Gastrocnemius medialis (tissue), 4 donors: ENCODE measurements at regions not wholly inside any gene's neighbourhood (a gene's known extent, or its start where the extent isn't known, plus 50 kb on each side); places are given as distances from the start of the nearest gene placed in this dataset.

Source experiments
- ATAC-seq, 2 donors: fragments of 150-250 bp; one replicate each; pipeline ENCODE4 v1.9.1; 2016
- DNase-seq, 2 donors: peaks; one replicate each; pipeline ENCODE4 v3.0.0-alpha.2; 2019
- H3K27ac ChIP-seq, 4 donors: fragments of 200-600 bp; sonication (generic); 1 replicate in 1 of 4; 2 replicates in 3 of 4; pipeline ENCODE4 v1.5.1; 2016 to 2018; ENCODE audit warnings: mild to moderate bottlenecking in 2 of 4, moderate library complexity in 1 of 4
- H3K27me3 ChIP-seq, 3 donors: fragments of 200-600 bp; sonication (generic) in 2 of 3; 1 replicate in 1 of 3; 2 replicates in 2 of 3; pipeline versions ENCODE4 v1.5.1 to v1.6.0; 2016 to 2019; ENCODE audit warnings: mild to moderate bottlenecking in 1 of 3, moderate library complexity in 1 of 3
- H3K36me3 ChIP-seq, 2 donors: fragments of 200-600 bp; sonication (generic) in 1 of 2; one replicate each; pipeline ENCODE4 v1.5.1; 2017 to 2018
- H3K4me1 ChIP-seq, 2 donors: fragments of 200-600 bp; sonication (generic) in 1 of 2; one replicate each; pipeline ENCODE4 v1.5.1; 2016 to 2017; ENCODE audit warnings: mild to moderate bottlenecking in 2 of 2
- H3K4me3 ChIP-seq, 4 donors: fragments of 200-600 bp; sonication (generic) in 3 of 4; 1 replicate in 1 of 4; 2 replicates in 3 of 4; pipeline ENCODE4 v1.5.1; 2016 to 2019; ENCODE audit warnings: mild to moderate bottlenecking in 2 of 4
- H3K9me3 ChIP-seq, 3 donors: fragments of 200-600 bp; sonication (generic) in 2 of 3; 1 replicate in 1 of 3; 2 replicates in 2 of 3; pipeline ENCODE4 v1.5.1; 2016 to 2019
- POLR2A ChIP-seq, 2 donors: fragments of 450-650 bp; IDR thresholded peaks; one replicate each; pipeline ENCODE4 v1.6.1; 2017; ENCODE audit warnings: antibody characterized with exemption in 2 of 2, mild to moderate bottlenecking in 2 of 2, moderate library complexity in 2 of 2
- in situ Hi-C, 4 donors: fragments of 200-750 bp; cut with MboI; loops; one replicate each; pipeline versions ENCODE4 v1.15.0 to v1.8.0; 2017; ENCODE audit warnings: low sequenced_read_pairs in 4 of 4
- intact Hi-C: fragments of 100-400 bp; cut with DNase I; formaldehyde crosslinking; loops from one replicate; pipeline ENCODE4 v1.15.1; 2023; ENCODE audit warnings: low total_unique reads
- TF ChIP-seq, protein P1 (sequence below), 5 experiments: fragments of 450-650 bp in 3 of 5; fragments of 200-600 bp in 2 of 5; sonication (generic) in 2 of 5; IDR thresholded peaks in 4 of 5; conservative IDR thresholded peaks in 1 of 5; 1 replicate in 4 of 5; 2 replicates in 1 of 5; pipeline ENCODE4 v1.5.1; 2016 to 2019; ENCODE audit warnings: antibody characterized with exemption in 5 of 5, mild to moderate bottlenecking in 3 of 5, moderate library complexity in 3 of 5

DNA sequence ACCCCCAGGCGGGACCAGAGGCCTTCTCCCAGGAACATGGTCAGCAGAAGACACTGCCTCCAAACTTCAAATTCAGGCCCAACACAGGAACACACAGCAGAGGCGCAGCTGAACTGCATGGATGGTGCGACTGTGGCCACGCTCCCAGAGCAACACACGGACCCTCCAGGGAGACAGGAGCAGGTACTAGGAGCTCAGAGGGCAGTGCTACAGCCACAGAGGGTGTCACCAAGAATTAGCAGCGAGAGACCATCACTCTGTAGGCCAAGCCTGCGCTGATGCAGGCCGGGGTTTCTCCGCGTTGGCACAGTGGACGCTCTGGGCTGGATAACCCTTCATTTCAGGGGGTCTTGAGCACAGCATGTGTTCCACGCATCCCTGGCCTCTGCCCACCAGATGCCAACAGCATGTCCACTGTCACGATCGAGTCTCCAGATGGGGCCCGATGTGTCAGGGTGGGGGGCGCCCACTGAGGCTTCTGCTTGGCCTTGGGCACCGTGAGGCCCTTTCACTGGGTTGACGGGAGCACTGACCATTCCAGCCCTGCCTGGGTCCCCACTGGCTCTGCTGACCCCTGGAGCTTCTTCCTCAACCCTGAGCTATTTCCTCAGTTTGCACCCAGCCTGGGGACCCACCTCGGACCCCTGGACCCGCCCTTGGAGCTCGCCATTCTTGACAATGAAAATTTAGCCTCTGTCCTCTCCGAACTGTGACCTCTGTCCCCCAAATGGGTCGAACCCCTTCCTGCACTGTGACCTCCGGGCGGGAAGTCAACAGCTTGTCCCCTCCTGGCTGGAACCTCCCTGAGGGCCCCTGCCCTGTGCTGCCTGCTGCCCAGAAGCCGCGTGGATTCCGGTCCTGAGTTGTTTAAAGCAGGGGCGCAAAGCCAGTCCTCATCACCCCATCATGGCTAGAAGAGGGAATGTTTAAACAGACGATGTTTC, 239.4 kb downstream of the DLL1 start:
- TF ChIP-seq, protein P1, sequence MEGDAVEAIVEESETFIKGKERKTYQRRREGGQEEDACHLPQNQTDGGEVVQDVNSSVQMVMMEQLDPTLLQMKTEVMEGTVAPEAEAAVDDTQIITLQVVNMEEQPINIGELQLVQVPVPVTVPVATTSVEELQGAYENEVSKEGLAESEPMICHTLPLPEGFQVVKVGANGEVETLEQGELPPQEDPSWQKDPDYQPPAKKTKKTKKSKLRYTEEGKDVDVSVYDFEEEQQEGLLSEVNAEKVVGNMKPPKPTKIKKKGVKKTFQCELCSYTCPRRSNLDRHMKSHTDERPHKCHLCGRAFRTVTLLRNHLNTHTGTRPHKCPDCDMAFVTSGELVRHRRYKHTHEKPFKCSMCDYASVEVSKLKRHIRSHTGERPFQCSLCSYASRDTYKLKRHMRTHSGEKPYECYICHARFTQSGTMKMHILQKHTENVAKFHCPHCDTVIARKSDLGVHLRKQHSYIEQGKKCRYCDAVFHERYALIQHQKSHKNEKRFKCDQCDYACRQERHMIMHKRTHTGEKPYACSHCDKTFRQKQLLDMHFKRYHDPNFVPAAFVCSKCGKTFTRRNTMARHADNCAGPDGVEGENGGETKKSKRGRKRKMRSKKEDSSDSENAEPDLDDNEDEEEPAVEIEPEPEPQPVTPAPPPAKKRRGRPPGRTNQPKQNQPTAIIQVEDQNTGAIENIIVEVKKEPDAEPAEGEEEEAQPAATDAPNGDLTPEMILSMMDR (IDR thresholded peaks at IDR 0.05 in 4 of 5, conservative IDR thresholded peaks at IDR 0.05 in 1 of 5) = no peak
- no peak for TF ChIP-seq POLR2A (IDR thresholded peaks at IDR 0.05)
- intact Hi-C loops = no loop called here
- no peaks in the 10 kb centered on the region for H3K9me3 ChIP-seq
- H3K4me3 ChIP-seq = no peak overlapping the region
- H3K27ac ChIP-seq = no peak overlapping the region
- peak in 1 of 2 donors; percentile 10 for DNase-seq
- H3K36me3 ChIP-seq = no peaks in the 10 kb centered on the region
- no peak for ATAC-seq
- in situ Hi-C loops = no loop called here
- peaks cover 0 to 5% (median 0%) of the 10 kb centered on the region in 3 donors for H3K27me3 ChIP-seq
- H3K4me1 ChIP-seq = peaks cover 18 to 23% of the 10 kb centered on the region in 2 donors

DNA sequence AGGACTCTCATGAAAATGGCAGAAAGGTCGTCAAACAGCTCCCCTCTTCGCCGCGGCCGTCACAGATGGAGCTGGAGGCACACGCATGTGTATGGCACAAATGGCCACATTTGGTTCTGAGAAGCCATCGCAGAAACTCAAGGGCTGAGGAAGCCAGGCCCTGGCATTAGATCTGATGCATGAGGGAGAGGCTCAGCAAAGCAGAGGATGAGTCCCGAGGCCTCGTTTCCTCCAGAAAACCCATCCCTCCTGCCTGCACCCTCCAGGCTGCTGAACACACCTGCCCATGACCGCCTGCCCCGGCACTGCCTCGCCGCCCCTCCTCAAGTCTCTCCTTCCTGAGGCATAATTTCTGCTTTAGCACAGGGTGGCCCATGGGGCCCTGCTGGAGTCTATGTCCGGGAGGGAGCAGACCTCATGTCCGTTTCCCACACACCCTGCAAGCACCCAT, 240.3 kb downstream of the DLL1 start:
- intact Hi-C loops (loop anchor here (1.0 kb wide), 1 partner anchor 230 kb away; no protein-coding TSS in a partner anchor), in situ Hi-C loops (no loop called here)
- Histone ChIP-seq H3K4me3 (no peak overlapping the region), H3K9me3 (no peaks in the 10 kb centered on the region), H3K4me1 (peaks cover 21 to 27% of the 10 kb centered on the region in 2 donors), H3K36me3 (no peaks in the 10 kb centered on the region), H3K27me3 (peaks cover 0 to 5% (median 0%) of the 10 kb centered on the region in 3 donors), H3K27ac (peak overlapping the region; percentile 52 to 67 (median 60))
- DNase-seq (peak in 1 of 2 donors; percentile 10), ATAC-seq (no peak)
- no peak for TF ChIP-seq POLR2A (IDR thresholded peaks at IDR 0.05)

DNA sequence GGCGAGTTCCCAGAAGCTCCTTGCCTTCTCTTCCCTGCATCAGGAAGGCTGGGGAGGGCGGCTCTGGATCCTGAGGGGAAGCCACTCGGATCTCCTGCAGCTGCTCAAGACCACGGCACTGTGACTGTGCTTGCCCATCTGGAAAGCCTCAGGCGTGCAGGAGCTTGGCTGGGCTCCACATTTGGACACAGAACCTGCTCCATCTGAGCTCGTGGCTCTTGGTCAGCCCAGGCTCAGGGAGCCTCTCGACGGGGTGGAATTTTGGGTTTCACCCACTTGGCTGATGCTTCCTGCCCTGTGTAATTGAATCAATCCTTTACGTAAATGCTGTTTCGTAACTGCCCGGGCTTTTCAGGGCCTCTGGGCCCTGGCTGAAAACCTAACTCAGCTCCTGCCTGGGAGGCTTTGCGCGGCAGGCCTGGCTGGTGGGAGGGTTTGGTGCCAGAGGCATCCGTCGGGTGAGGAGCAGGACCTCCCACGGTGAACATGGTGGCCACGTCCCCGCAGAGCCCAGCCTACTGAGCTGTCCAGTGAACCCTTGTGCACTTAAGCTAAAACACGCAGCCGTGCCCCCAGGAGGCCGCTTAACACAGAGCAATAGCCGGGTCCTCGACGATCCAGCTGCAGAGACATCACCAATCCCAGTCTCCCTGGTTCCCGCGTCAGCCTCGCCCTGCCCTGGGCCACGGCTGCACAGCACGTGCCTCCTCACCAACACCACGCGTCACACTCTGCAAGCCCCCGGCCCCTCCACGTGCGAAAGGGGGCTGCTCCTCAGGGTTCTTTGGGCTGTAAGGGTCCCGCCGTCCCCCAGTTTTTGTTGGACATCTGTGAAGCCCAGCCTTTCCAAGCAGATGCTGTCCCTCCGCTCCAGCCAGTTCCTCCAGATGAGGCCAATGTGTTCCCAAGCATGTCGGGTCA, 241.0 kb downstream of the DLL1 start:
- Histone ChIP-seq H3K27me3 (peaks cover 0 to 5% (median 0%) of the 10 kb centered on the region in 3 donors), H3K4me3 (no peak overlapping the region), H3K36me3 (no peaks in the 10 kb centered on the region), H3K4me1 (peaks cover 23 to 27% of the 10 kb centered on the region in 2 donors), H3K27ac (peak overlapping the region; percentile 52 to 67 (median 60)), H3K9me3 (no peaks in the 10 kb centered on the region)
- intact Hi-C loops (loop anchor here (1.0 to 2.0 kb wide), 4 partner anchors 77 to 230 kb away; no protein-coding TSS in a partner anchor), in situ Hi-C loops (loop anchor here in 1 of 4 donors (25.0 kb wide), 1 partner anchor 237 kb away; the partner anchor contains the start of gene DLL1)
- ATAC-seq = peak; percentile 91 to 95
- DNase-seq = peak; percentile 88 to 92
- peak; percentile 18 to 23 for TF ChIP-seq POLR2A (IDR thresholded peaks at IDR 0.05)
- TF ChIP-seq, protein P1 (IDR thresholded peaks at IDR 0.05 in 4 of 5, conservative IDR thresholded peaks at IDR 0.05 in 1 of 5) = no peak

DNA sequence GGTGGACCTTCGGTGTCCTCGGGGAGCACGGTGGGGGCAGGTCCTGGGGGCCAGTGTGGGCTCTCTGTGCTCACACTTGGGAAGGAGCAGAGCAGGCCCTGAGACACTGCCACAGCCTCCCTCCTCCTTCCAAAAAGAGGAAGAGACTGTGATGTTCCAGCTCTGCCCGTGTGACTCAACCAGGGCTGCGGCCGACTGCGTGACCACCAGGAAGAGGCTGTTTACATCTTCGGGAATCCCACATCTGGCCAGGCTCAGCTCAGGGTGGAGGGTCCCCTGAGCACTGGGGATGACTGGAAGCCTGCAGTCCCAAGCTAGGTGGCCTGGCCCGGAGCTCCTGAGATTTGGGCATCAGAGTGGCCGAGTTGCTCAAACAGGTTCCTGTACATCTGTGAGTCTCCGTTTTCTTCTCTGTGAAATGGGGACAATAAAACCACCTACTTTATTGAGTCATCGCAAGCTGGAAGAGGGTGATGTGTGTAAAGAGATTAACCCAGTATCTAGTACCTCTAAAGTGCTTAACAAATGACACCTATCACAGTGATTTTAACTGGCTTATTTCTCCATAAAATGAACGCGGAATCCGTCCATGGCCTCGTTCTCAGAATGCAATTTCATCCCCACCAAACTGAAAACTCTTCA, 242.1 kb downstream of the DLL1 start:
- intact Hi-C loops (loop anchor here (1.0 to 2.0 kb wide), 3 partner anchors 78 to 178 kb away; no protein-coding TSS in a partner anchor), in situ Hi-C loops (loop anchor here in 1 of 4 donors (25.0 kb wide), 1 partner anchor 239 kb away; the partner anchor contains the start of gene DLL1)
- DNase-seq (peak in 1 of 2 donors; percentile 18), ATAC-seq (no peak)
- Histone ChIP-seq H3K4me1 (peaks cover 35 to 36% of the 10 kb centered on the region in 2 donors), H3K27ac (peak overlapping the region in 2 of 4 donors; percentile 60), H3K27me3 (peaks cover 0 to 5% (median 0%) of the 10 kb centered on the region in 3 donors), H3K4me3 (no peak overlapping the region), H3K36me3 (no peaks in the 10 kb centered on the region), H3K9me3 (no peaks in the 10 kb centered on the region)
- peak in 1 of 2 donors; percentile 26 for TF ChIP-seq POLR2A (IDR thresholded peaks at IDR 0.05)
- TF ChIP-seq, protein P1 (IDR thresholded peaks at IDR 0.05 in 4 of 5, conservative IDR thresholded peaks at IDR 0.05 in 1 of 5) = no peak
